SK-N-SH treated with all-trans-retinoic acid at 6 μM for 48 hours (cell line): ENCODE measurements at regions not wholly inside any gene's neighbourhood (a gene's known extent, or its start where the extent isn't known, plus 50 kb on each side); places are given as distances from the start of the nearest gene placed in this dataset.

Source experiments
- ATAC-seq: fragments of 200-7000 bp; cut with Tn5 transposase; 3 replicates; pipeline ENCODE4 v1.9.1; 2020; ENCODE audit warnings: mild to moderate bottlenecking, moderate library complexity
- BACH2 ChIP-seq: fragments of 250-450 bp; sonication (Bioruptor Pico); IDR thresholded peaks from 2 replicates; pipeline ENCODE4 v1.9.0; 2021; ENCODE audit warnings: mild to moderate bottlenecking, borderline replicate concordance
- CREB5 ChIP-seq: fragments of 250-450 bp; sonication (Bioruptor Pico); IDR thresholded peaks from 2 replicates; pipeline ENCODE4 v1.5.1; 2020; ENCODE audit warnings: low read depth, mild to moderate bottlenecking, moderate library complexity
- CSDC2 ChIP-seq: fragments of 250-450 bp; sonication (Bioruptor Pico); IDR thresholded peaks from 2 replicates; pipeline ENCODE4 v1.5.0; 2020; ENCODE audit warnings: mild to moderate bottlenecking, moderate library complexity
- CSRNP3 ChIP-seq: fragments of 250-450 bp; sonication (Bioruptor Pico); IDR thresholded peaks from 2 replicates; pipeline ENCODE4 v1.5.1; 2021; ENCODE audit warnings: mild to moderate bottlenecking, moderate library complexity
- ESRRG ChIP-seq: fragments of 250-450 bp; sonication (Bioruptor Pico); IDR thresholded peaks from 2 replicates; pipeline ENCODE4 v1.6.1; 2021; ENCODE audit warnings: mild to moderate bottlenecking
- GLIS3 ChIP-seq: fragments of 250-450 bp; sonication (Bioruptor Pico); IDR thresholded peaks from 2 replicates; pipeline ENCODE4 v1.5.0; 2020; ENCODE audit warnings: mild to moderate bottlenecking, moderate library complexity
- ISL1 ChIP-seq: fragments of 250-450 bp; sonication (Bioruptor Pico); IDR thresholded peaks from 2 replicates; pipeline ENCODE4 v2.1.2; 2022; ENCODE audit warnings: mild to moderate bottlenecking, moderate library complexity
- OSR1 ChIP-seq: fragments of 250-450 bp; sonication (Bioruptor Pico); IDR thresholded peaks from 2 replicates; pipeline ENCODE4 v1.8.0; 2022; ENCODE audit warnings: moderate library complexity, mild to moderate bottlenecking, inconsistent platforms
- PATZ1 ChIP-seq: fragments of 250-450 bp; sonication (Bioruptor Pico); IDR thresholded peaks from 2 replicates; pipeline ENCODE4 v1.8.0; 2020; ENCODE audit warnings: mild to moderate bottlenecking, moderate library complexity, borderline replicate concordance
- POU6F1 ChIP-seq: fragments of 250-450 bp; sonication (Bioruptor Pico); IDR thresholded peaks from 2 replicates; pipeline ENCODE4 v1.8.0; 2021; ENCODE audit warnings: low read depth, mild to moderate bottlenecking, moderate library complexity, borderline replicate concordance
- PPARA ChIP-seq: fragments of 250-450 bp; sonication (Bioruptor Pico); IDR thresholded peaks from 2 replicates; pipeline ENCODE4 v1.5.0; 2020; ENCODE audit warnings: mild to moderate bottlenecking, borderline replicate concordance
- RARB ChIP-seq: fragments of 250-450 bp; sonication (Bioruptor Pico); IDR thresholded peaks from 2 replicates; pipeline ENCODE4 v1.8.0; 2021; ENCODE audit warnings: mild to moderate bottlenecking, moderate library complexity
- SNAI2 ChIP-seq: fragments of 250-450 bp; sonication (Bioruptor Pico); IDR thresholded peaks from 2 replicates; pipeline ENCODE4 v1.5.0; 2020; ENCODE audit warnings: mild to moderate bottlenecking, moderate library complexity
- TCF4 ChIP-seq: fragments of 250-450 bp; sonication (Bioruptor Pico); IDR thresholded peaks from 2 replicates; pipeline ENCODE4 v1.8.0; 2021; ENCODE audit warnings: mild to moderate bottlenecking, moderate library complexity, borderline replicate concordance
- TOX ChIP-seq: fragments of 250-450 bp; sonication (Bioruptor Pico); IDR thresholded peaks from 2 replicates; pipeline ENCODE4 v1.8.0; 2021; ENCODE audit warnings: mild to moderate bottlenecking, moderate library complexity, borderline replicate concordance
- TSHZ2 ChIP-seq: fragments of 250-450 bp; sonication (Bioruptor Pico); IDR thresholded peaks from 2 replicates; pipeline ENCODE4 v1.5.0; 2020; ENCODE audit warnings: mild to moderate bottlenecking, moderate library complexity
- ZFP3 ChIP-seq: fragments of 250-450 bp; sonication (Bioruptor Pico); IDR thresholded peaks from 2 replicates; pipeline ENCODE4 v1.5.0; 2020; ENCODE audit warnings: mild to moderate bottlenecking, moderate library complexity
- ZFP30 ChIP-seq: fragments of 450-650 bp; formaldehyde crosslinking; IDR thresholded peaks from 2 replicates; pipeline ENCODE4 v1.5.0; 2022; ENCODE audit warnings: mild to moderate bottlenecking, moderate library complexity
- ZNF565 ChIP-seq: fragments of 450-650 bp; formaldehyde crosslinking; conservative IDR thresholded peaks from 2 replicates; pipeline ENCODE4 v1.5.0; 2020; ENCODE audit warnings: low read depth, mild to moderate bottlenecking, moderate library complexity
- ZNF70 ChIP-seq: fragments of 450-650 bp; formaldehyde crosslinking; IDR thresholded peaks from 2 replicates; pipeline ENCODE4 v1.5.0; 2020; ENCODE audit warnings: mild to moderate bottlenecking, moderate library complexity
- ZNF8 ChIP-seq: fragments of 450-650 bp; formaldehyde crosslinking; IDR thresholded peaks from 2 replicates; pipeline ENCODE4 v1.5.0; 2020; ENCODE audit warnings: mild to moderate bottlenecking, moderate library complexity

GRCh38 chr6:76942203-76942966 lies 520.9 kb downstream of the HTR1B start:
- TF ChIP-seq TOX (no peak), GLIS3 (CRISPR knock-in tag) (no peak), TCF4 (CRISPR knock-in tag) (no peak), PPARA (CRISPR knock-in tag) (no peak), TSHZ2 (no peak), ZNF565 (CRISPR knock-in tag) (no peak), ISL1 (CRISPR knock-in tag) (no peak), ZNF70 (CRISPR knock-in tag) (no peak), RARB (CRISPR knock-in tag) (no peak), CREB5 (CRISPR knock-in tag) (no peak), SNAI2 (CRISPR knock-in tag) (no peak), ZFP3 (CRISPR knock-in tag) (no peak), OSR1 (CRISPR knock-in tag) (no peak), ESRRG (CRISPR knock-in tag) (no peak), ZFP30 (CRISPR knock-in tag) (no peak), POU6F1 (CRISPR knock-in tag) (no peak), CSRNP3 (CRISPR knock-in tag) (no peak), ZNF8 (CRISPR knock-in tag) (no peak)
- ATAC-seq: no peak

- TF ChIP-seq TSHZ2: no peak
- ATAC-seq: no peak
Measured at GRCh38 chr6:76940191-76940590, 523.1 kb downstream of the HTR1B start.

- ATAC-seq: no peak
- TF ChIP-seq OSR1 (CRISPR knock-in tag) (no peak), ESRRG (CRISPR knock-in tag) (no peak), ZFP3 (CRISPR knock-in tag) (no peak), CSDC2 (CRISPR knock-in tag) (no peak), TSHZ2 (no peak), PATZ1 (CRISPR knock-in tag) (no peak), RARB (CRISPR knock-in tag) (no peak), BACH2 (CRISPR knock-in tag) (no peak), CREB5 (CRISPR knock-in tag) (no peak)
Measured at GRCh38 chr6:76914737-76915136, 548.6 kb downstream of the HTR1B start.
